IPS-15b (cell line): ENCODE measurements at regions not wholly inside any gene's neighbourhood (a gene's known extent, or its start where the extent isn't known, plus 50 kb on each side); places are given as distances from the start of the nearest gene placed in this dataset.

Source experiments
- H3K27me3 ChIP-seq: one replicate; pipeline ENCODE4 v1.6.1; 2013; ENCODE audit warnings: low read length; ENCODE audit not compliant: control insufficient read depth, insufficient read depth
- H3K36me3 ChIP-seq: one replicate; pipeline ENCODE4 v1.6.1; 2013; ENCODE audit warnings: low read length; ENCODE audit not compliant: control insufficient read depth, insufficient read depth
- H3K4me1 ChIP-seq: one replicate; pipeline ENCODE4 v1.6.1; 2013; ENCODE audit warnings: mild to moderate bottlenecking, low read length; ENCODE audit not compliant: control insufficient read depth, insufficient read depth
- H3K4me3 ChIP-seq: one replicate; pipeline ENCODE4 v1.5.1; 2013; ENCODE audit warnings: low read depth, low read length
- H3K9ac ChIP-seq: one replicate; pipeline ENCODE4 v1.6.1; 2013; ENCODE audit warnings: low read depth, mild to moderate bottlenecking, low read length
- H3K9me3 ChIP-seq: one replicate; pipeline ENCODE4 v1.6.1; 2013; ENCODE audit warnings: mild to moderate bottlenecking, low read length; ENCODE audit not compliant: control insufficient read depth, insufficient read depth

- Histone ChIP-seq H3K9ac (no peak overlapping the region), H3K9me3 (no peaks in the 10 kb centered on the region), H3K4me1 (no peaks in the 10 kb centered on the region), H3K36me3 (no peaks in the 10 kb centered on the region), H3K27me3 (peaks cover 8% of the 10 kb centered on the region), H3K4me3 (no peak overlapping the region)
Measured at GRCh38 chr6:9408402-9409117, 973.2 kb upstream of the SLC35B3 start.

GRCh38 chr6:9405825-9406224 is 970.5 kb upstream of the SLC35B3 start:
- Histone ChIP-seq H3K4me1 (no peaks in the 10 kb centered on the region), H3K36me3 (no peaks in the 10 kb centered on the region), H3K9me3 (no peaks in the 10 kb centered on the region), H3K27me3 (peaks cover 8% of the 10 kb centered on the region), H3K4me3 (no peak overlapping the region), H3K9ac (no peak overlapping the region)

- no peak overlapping the region for H3K4me3 ChIP-seq
- no peak overlapping the region for H3K9ac ChIP-seq
- H3K27me3 ChIP-seq, result peaks cover 8% of the 10 kb centered on the region
- H3K4me1 ChIP-seq, result no peaks in the 10 kb centered on the region
- no peaks in the 10 kb centered on the region for H3K36me3 ChIP-seq
- no peaks in the 10 kb centered on the region for H3K9me3 ChIP-seq
Measured at GRCh38 chr6:9405369-9405768, 970.0 kb upstream of the SLC35B3 start.

GRCh38 chr6:9404351-9405146 is 969.2 kb upstream of the SLC35B3 start:
- Histone ChIP-seq H3K27me3 (peaks cover 8% of the 10 kb centered on the region), H3K9me3 (no peaks in the 10 kb centered on the region), H3K4me3 (no peak overlapping the region), H3K9ac (no peak overlapping the region), H3K36me3 (no peaks in the 10 kb centered on the region), H3K4me1 (no peaks in the 10 kb centered on the region)

GRCh38 chr6:9403736-9404135 is 968.4 kb upstream of the SLC35B3 start:
- no peak overlapping the region for H3K4me3 ChIP-seq
- H3K9ac ChIP-seq, result no peak overlapping the region
- no peaks in the 10 kb centered on the region for H3K4me1 ChIP-seq
- no peaks in the 10 kb centered on the region for H3K9me3 ChIP-seq
- H3K27me3 ChIP-seq, result peaks cover 8% of the 10 kb centered on the region
- no peaks in the 10 kb centered on the region for H3K36me3 ChIP-seq

GRCh38 chr6:9401960-9402359 is 966.6 kb upstream of the SLC35B3 start:
- Histone ChIP-seq H3K4me1 (no peaks in the 10 kb centered on the region), H3K9me3 (no peaks in the 10 kb centered on the region), H3K4me3 (no peak overlapping the region), H3K27me3 (peaks cover 8% of the 10 kb centered on the region), H3K9ac (no peak overlapping the region), H3K36me3 (no peaks in the 10 kb centered on the region)

GRCh38 chr6:9399916-9400315 is 964.6 kb upstream of the SLC35B3 start:
- H3K36me3 ChIP-seq, result no peaks in the 10 kb centered on the region
- no peaks in the 10 kb centered on the region for H3K9me3 ChIP-seq
- H3K4me1 ChIP-seq, result no peaks in the 10 kb centered on the region
- peaks cover 2% of the 10 kb centered on the region for H3K27me3 ChIP-seq
- no peak overlapping the region for H3K9ac ChIP-seq
- H3K4me3 ChIP-seq, result no peak overlapping the region

GRCh38 chr6:9398767-9399373 is 963.5 kb upstream of the SLC35B3 start:
- Histone ChIP-seq H3K27me3 (no peaks in the 10 kb centered on the region), H3K4me3 (no peak overlapping the region), H3K9ac (no peak overlapping the region), H3K36me3 (no peaks in the 10 kb centered on the region), H3K9me3 (no peaks in the 10 kb centered on the region), H3K4me1 (no peaks in the 10 kb centered on the region)

GRCh38 chr6:9398071-9398766 is 962.9 kb upstream of the SLC35B3 start:
- Histone ChIP-seq H3K4me1 (no peaks in the 10 kb centered on the region), H3K9me3 (no peaks in the 10 kb centered on the region), H3K27me3 (no peaks in the 10 kb centered on the region)

GRCh38 chr6:9388596-9388995 is 953.3 kb upstream of the SLC35B3 start:
- H3K36me3 ChIP-seq, result no peaks in the 10 kb centered on the region

More at GRCh38 chr6:9398071-9398766, 962.9 kb upstream of the SLC35B3 start:
- Histone ChIP-seq H3K36me3 (no peaks in the 10 kb centered on the region), H3K4me3 (no peak overlapping the region), H3K9ac (no peak overlapping the region)

GRCh38 chr6:9380568-9380967 is 945.2 kb upstream of the SLC35B3 start:
- no peaks in the 10 kb centered on the region for H3K36me3 ChIP-seq
- no peak overlapping the region for H3K4me3 ChIP-seq
- H3K9ac ChIP-seq, result no peak overlapping the region
- H3K27me3 ChIP-seq, result no peaks in the 10 kb centered on the region
- no peaks in the 10 kb centered on the region for H3K4me1 ChIP-seq
- H3K9me3 ChIP-seq, result no peaks in the 10 kb centered on the region

More at GRCh38 chr6:9388596-9388995, 953.3 kb upstream of the SLC35B3 start:
- H3K9ac ChIP-seq, result no peak overlapping the region
- no peaks in the 10 kb centered on the region for H3K9me3 ChIP-seq
- no peaks in the 10 kb centered on the region for H3K27me3 ChIP-seq
- no peak overlapping the region for H3K4me3 ChIP-seq
- no peaks in the 10 kb centered on the region for H3K4me1 ChIP-seq
